Neural cell (in vitro differentiated cells): ENCODE measurements at regions not wholly inside any gene's neighbourhood (a gene's known extent, or its start where the extent isn't known, plus 50 kb on each side); places are given as distances from the start of the nearest gene placed in this dataset.

ENCODE experiments used
- H2AFZ ChIP-seq: fragments of 200-600, 300-800 bp; sonication (generic), shearing (Covaris generic); 2 replicates; pipeline ENCODE4 v1.6.0; 2014; ENCODE audit warnings: low read depth, mild to moderate bottlenecking, antibody characterized with exemption, low read length, moderate library complexity
- H3F3A ChIP-seq: fragments of 200-600 bp; shearing (Covaris generic); 2 replicates; pipeline ENCODE4 v1.6.1; 2016; ENCODE audit warnings: mild to moderate bottlenecking, moderate library complexity, mixed read lengths, antibody characterized with exemption, low read length; ENCODE audit not compliant: insufficient read depth, poor library complexity, severe bottlenecking
- H3K27ac ChIP-seq: fragments of 200-600, 300-800 bp; sonication (generic), shearing (Covaris generic); 2 replicates; pipeline ENCODE4 v1.5.1; 2014; ENCODE audit warnings: mild to moderate bottlenecking, low read length, moderate library complexity
- H3K27me3 ChIP-seq: fragments of 300-800, 200-600 bp; sonication (generic), shearing (Covaris generic); 2 replicates; pipeline ENCODE4 v1.6.0; 2014; ENCODE audit warnings: mild to moderate bottlenecking, low read depth, low read length, moderate library complexity; ENCODE audit not compliant: insufficient read depth
- H3K36me3 ChIP-seq: fragments of 300-800, 200-600 bp; sonication (generic), shearing (Covaris generic); 2 replicates; pipeline ENCODE4 v1.5.1; 2014; ENCODE audit warnings: mild to moderate bottlenecking, antibody characterized with exemption, low read length, moderate library complexity; ENCODE audit not compliant: insufficient read depth
- H3K4me2 ChIP-seq: fragments of 300-800, 200-600 bp; sonication (generic), shearing (Covaris generic); 2 replicates; pipeline ENCODE4 v1.6.0; 2014; ENCODE audit warnings: mild to moderate bottlenecking, low read length
- H3K4me3 ChIP-seq: fragments of 300-800, 200-600 bp; sonication (generic), shearing (Covaris generic); 2 replicates; pipeline ENCODE4 v1.5.1; 2014; ENCODE audit warnings: mild to moderate bottlenecking, low read length, moderate library complexity
- H3K79me2 ChIP-seq: fragments of 200-600 bp; shearing (Covaris generic); replicated peaks from 2 replicates; pipeline ENCODE4 v1.6.0; 2014; ENCODE audit warnings: mild to moderate bottlenecking, low read length, moderate library complexity; ENCODE audit not compliant: insufficient read depth
- H3K9ac ChIP-seq: fragments of 300-800, 200-600 bp; sonication (generic), shearing (Covaris generic); 2 replicates; pipeline ENCODE4 v1.6.1; 2016; ENCODE audit warnings: mild to moderate bottlenecking, low read length, mixed read lengths
- H3K9me2 ChIP-seq: fragments of 200-600 bp; shearing (Covaris generic); 2 replicates; pipeline ENCODE4 v1.6.1; 2016; ENCODE audit warnings: mild to moderate bottlenecking, low read length, mixed read lengths; ENCODE audit not compliant: insufficient read depth
- H3K9me3 ChIP-seq: fragments of 200-600, 300-800 bp; sonication (generic), shearing (Covaris generic); 2 replicates; pipeline ENCODE4 v1.6.1; 2016; ENCODE audit warnings: mild to moderate bottlenecking, mixed run types, low read length, moderate library complexity, mixed read lengths
- H4K20me1 ChIP-seq: fragments of 200-600 bp; shearing (Covaris generic); 2 replicates; pipeline ENCODE4 v1.6.1; 2016; ENCODE audit warnings: mild to moderate bottlenecking, mixed run types; ENCODE audit not compliant: insufficient read depth
- EP300 ChIP-seq: fragments of 450-650 bp; conservative IDR thresholded peaks from 2 replicates; pipeline ENCODE4 v1.6.1; 2014; ENCODE audit warnings: antibody characterized with exemption, mild to moderate bottlenecking, moderate library complexity; ENCODE audit not compliant: poor library complexity, severe bottlenecking
- EZH2 ChIP-seq: fragments of 200-600, 300-800 bp; shearing (Covaris generic), sonication (generic); IDR thresholded peaks from 2 replicates; pipeline ENCODE4 v1.6.1; 2014; ENCODE audit warnings: antibody characterized with exemption, low read length, borderline replicate concordance, mild to moderate bottlenecking; ENCODE audit not compliant: insufficient read depth, poor library complexity, severe bottlenecking
- MXI1 ChIP-seq: fragments of 450-650 bp; conservative IDR thresholded peaks from 2 replicates; pipeline ENCODE4 v1.6.1; 2014; ENCODE audit warnings: antibody characterized with exemption, mild to moderate bottlenecking; ENCODE audit not compliant: poor library complexity, severe bottlenecking
- POLR2AphosphoS5 ChIP-seq: IDR thresholded peaks from 2 replicates; pipeline ENCODE4 v1.6.1; 2012
- RAD21 ChIP-seq: fragments of 450-650 bp; conservative IDR thresholded peaks from 2 replicates; pipeline ENCODE4 v1.6.1; 2014; ENCODE audit warnings: antibody characterized with exemption, mild to moderate bottlenecking, moderate library complexity
- SMC3 ChIP-seq: fragments of 450-650 bp; conservative IDR thresholded peaks from 2 replicates; pipeline ENCODE4 v1.6.1; 2014; ENCODE audit warnings: antibody characterized with exemption, mild to moderate bottlenecking, moderate library complexity; ENCODE audit not compliant: poor library complexity
- TAF1 ChIP-seq: IDR thresholded peaks from 2 replicates; pipeline ENCODE4 v1.6.1; 2012; ENCODE audit warnings: low read depth
- TF ChIP-seq, protein P1 (sequence below): IDR thresholded peaks from 2 replicates; pipeline ENCODE4 v1.6.1; 2012; ENCODE audit warnings: borderline replicate concordance
- TF ChIP-seq, protein P2 (sequence below): fragments of 450-650 bp; IDR thresholded peaks from 2 replicates; pipeline ENCODE4 v1.5.1; 2014; ENCODE audit warnings: antibody characterized with exemption, mild to moderate bottlenecking, moderate library complexity; ENCODE audit not compliant: poor library complexity, severe bottlenecking

DNA sequence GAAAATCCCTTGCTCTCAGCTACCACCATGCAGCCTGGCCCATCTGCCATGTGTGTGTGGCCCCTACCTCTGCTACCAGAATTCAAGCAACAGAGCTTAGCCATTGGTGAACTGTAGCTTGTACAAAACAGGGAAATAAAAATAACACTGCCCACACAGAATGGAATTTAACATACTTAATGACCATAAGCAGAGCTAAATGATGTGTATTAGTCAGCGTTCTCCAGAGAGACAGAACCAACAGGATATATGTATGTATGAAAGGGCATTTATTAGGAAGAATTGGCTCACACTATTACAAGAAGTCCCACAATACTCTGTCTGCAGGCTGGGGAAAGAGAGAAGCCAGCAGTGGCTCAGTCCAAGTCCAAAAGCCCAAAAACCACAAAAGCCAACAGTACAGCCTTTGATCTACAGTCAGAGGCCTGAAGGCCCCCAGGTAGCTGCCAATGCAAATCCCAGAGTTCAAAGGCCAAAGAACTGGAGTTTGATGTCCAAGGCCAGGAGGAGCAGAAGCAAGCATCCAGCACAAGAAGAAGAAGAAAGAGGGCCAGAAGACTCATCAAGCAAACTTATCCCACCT is 318.8 kb downstream of the DNAH5 start:
- TF ChIP-seq TAF1: no peak
- TF ChIP-seq MXI1: no peak
- TF ChIP-seq POLR2AphosphoS5: no peak
- TF ChIP-seq, protein P1, sequence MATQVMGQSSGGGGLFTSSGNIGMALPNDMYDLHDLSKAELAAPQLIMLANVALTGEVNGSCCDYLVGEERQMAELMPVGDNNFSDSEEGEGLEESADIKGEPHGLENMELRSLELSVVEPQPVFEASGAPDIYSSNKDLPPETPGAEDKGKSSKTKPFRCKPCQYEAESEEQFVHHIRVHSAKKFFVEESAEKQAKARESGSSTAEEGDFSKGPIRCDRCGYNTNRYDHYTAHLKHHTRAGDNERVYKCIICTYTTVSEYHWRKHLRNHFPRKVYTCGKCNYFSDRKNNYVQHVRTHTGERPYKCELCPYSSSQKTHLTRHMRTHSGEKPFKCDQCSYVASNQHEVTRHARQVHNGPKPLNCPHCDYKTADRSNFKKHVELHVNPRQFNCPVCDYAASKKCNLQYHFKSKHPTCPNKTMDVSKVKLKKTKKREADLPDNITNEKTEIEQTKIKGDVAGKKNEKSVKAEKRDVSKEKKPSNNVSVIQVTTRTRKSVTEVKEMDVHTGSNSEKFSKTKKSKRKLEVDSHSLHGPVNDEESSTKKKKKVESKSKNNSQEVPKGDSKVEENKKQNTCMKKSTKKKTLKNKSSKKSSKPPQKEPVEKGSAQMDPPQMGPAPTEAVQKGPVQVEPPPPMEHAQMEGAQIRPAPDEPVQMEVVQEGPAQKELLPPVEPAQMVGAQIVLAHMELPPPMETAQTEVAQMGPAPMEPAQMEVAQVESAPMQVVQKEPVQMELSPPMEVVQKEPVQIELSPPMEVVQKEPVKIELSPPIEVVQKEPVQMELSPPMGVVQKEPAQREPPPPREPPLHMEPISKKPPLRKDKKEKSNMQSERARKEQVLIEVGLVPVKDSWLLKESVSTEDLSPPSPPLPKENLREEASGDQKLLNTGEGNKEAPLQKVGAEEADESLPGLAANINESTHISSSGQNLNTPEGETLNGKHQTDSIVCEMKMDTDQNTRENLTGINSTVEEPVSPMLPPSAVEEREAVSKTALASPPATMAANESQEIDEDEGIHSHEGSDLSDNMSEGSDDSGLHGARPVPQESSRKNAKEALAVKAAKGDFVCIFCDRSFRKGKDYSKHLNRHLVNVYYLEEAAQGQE: no peak
- no peak for TF ChIP-seq RAD21
- no peak for TF ChIP-seq SMC3
- TF ChIP-seq EZH2: no peak
- TF ChIP-seq EP300: no peak
- TF ChIP-seq, protein P2, sequence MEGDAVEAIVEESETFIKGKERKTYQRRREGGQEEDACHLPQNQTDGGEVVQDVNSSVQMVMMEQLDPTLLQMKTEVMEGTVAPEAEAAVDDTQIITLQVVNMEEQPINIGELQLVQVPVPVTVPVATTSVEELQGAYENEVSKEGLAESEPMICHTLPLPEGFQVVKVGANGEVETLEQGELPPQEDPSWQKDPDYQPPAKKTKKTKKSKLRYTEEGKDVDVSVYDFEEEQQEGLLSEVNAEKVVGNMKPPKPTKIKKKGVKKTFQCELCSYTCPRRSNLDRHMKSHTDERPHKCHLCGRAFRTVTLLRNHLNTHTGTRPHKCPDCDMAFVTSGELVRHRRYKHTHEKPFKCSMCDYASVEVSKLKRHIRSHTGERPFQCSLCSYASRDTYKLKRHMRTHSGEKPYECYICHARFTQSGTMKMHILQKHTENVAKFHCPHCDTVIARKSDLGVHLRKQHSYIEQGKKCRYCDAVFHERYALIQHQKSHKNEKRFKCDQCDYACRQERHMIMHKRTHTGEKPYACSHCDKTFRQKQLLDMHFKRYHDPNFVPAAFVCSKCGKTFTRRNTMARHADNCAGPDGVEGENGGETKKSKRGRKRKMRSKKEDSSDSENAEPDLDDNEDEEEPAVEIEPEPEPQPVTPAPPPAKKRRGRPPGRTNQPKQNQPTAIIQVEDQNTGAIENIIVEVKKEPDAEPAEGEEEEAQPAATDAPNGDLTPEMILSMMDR: no peak
- H3K9me3 ChIP-seq: no peaks in the 10 kb centered on the region
- no peak overlapping the region for H3K4me3 ChIP-seq
- H2AFZ ChIP-seq: no peak overlapping the region
- H3K27me3 ChIP-seq: no peaks in the 10 kb centered on the region
- no peaks in the 10 kb centered on the region for H3K36me3 ChIP-seq
- no peaks in the 10 kb centered on the region for H3F3A ChIP-seq
- no peak overlapping the region for H3K27ac ChIP-seq
- no peaks in the 10 kb centered on the region for H3K9me2 ChIP-seq
- no peaks in the 10 kb centered on the region for H3K79me2 ChIP-seq
- no peak overlapping the region for H3K9ac ChIP-seq
- H3K4me2 ChIP-seq: no peak overlapping the region
- no peaks in the 10 kb centered on the region for H4K20me1 ChIP-seq

DNA sequence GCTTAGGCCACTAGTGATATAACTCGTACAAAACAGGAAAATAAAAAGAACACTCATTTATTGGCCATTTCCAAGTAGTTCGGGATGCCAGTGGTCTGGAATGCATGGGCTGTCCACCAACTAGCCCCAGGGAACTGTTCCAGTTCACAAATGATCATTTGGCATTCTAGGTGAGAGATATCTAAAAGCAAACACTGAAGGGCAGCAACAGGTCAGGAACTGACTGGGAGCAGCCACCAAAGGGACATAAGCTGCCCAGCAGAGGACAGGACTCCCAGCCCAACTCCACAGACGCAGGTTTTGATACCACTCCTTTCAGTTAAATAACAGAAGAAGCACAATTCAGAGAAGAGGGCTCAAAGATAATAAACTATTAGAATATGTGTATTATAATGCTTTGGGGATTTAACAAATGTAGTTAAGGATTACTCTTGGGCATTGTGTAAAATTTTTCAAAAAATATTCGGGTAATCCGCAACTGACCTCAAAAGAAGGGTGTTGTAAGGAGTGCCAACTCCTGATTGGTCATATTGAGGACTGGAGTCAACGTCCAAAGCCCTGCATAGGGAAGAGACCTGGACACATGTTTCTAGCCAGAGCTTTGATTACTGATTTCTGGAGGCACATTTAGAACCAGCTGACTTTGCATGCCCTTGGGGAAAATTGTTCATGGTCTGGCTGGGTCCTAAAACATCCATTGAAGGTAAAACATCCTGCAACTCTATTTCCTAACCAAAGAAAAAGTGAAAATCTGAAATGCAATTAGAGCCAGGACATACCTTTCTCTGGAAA is 320.0 kb downstream of the DNAH5 start:
- no peaks in the 10 kb centered on the region for H3F3A ChIP-seq
- H3K4me3 ChIP-seq: no peak overlapping the region
- no peaks in the 10 kb centered on the region for H3K9me2 ChIP-seq
- no peak overlapping the region for H2AFZ ChIP-seq
- no peaks in the 10 kb centered on the region for H3K9me3 ChIP-seq
- no peaks in the 10 kb centered on the region for H3K27me3 ChIP-seq
- H3K9ac ChIP-seq: no peak overlapping the region
- no peak overlapping the region for H3K4me2 ChIP-seq
- H4K20me1 ChIP-seq: no peaks in the 10 kb centered on the region
- H3K79me2 ChIP-seq: no peaks in the 10 kb centered on the region
- no peaks in the 10 kb centered on the region for H3K36me3 ChIP-seq
- TF ChIP-seq, protein P1: no peak
- TF ChIP-seq, protein P2: no peak
- TF ChIP-seq RAD21 (no peak), SMC3 (no peak), EZH2 (no peak), EP300 (no peak), TAF1 (no peak)
- H3K27ac ChIP-seq: no peak overlapping the region
